WTC11 (cell line): ENCODE measurements at regions not wholly inside any gene's neighbourhood (a gene's known extent, or its start where the extent isn't known, plus 50 kb on each side); places are given as distances from the start of the nearest gene placed in this dataset.

Experiments used
- ATAC-seq: fragments of 200-7000 bp; cut with Tn5 transposase; 2 replicates; pipeline ENCODE4 v1.10.0; 2021; ENCODE audit warnings: mild to moderate bottlenecking, moderate library complexity
- CTCF ChIA-PET: fragments of 300-600 bp; sonication (Branson Sonifier 250); formaldehyde crosslinking; loops from one replicate; lab custom pipeline; 2021; ENCODE audit warnings: antibody characterized with exemption; lab: Charles Lee
- POLR2A ChIA-PET: fragments of 350-600 bp; sonication (Branson Sonifier 250); formaldehyde crosslinking; loops from one replicate; lab custom pipeline; 2021; ENCODE audit warnings: antibody characterized with exemption; lab: Charles Lee
- DNase-seq: peaks from one replicate; pipeline ENCODE4 v3.0.0; 2021; ENCODE audit warnings: low spot score
- H3K27ac Mint-ChIP-seq: 2 replicates; pipeline ENCODE4 v1.8.0; 2021; ENCODE audit warnings: mixed read lengths
- H3K27me3 Mint-ChIP-seq: 2 replicates; pipeline ENCODE4 v1.8.0; 2021; ENCODE audit warnings: low read depth, mild to moderate bottlenecking, moderate library complexity, mixed read lengths
- H3K36me3 Mint-ChIP-seq: 2 replicates; pipeline ENCODE4 v1.8.0; 2021; ENCODE audit warnings: mixed read lengths
- H3K4me1 Mint-ChIP-seq: 2 replicates; pipeline ENCODE4 v1.8.0; 2022; ENCODE audit warnings: mixed read lengths
- H3K4me3 Mint-ChIP-seq: 2 replicates; pipeline ENCODE4 v1.8.0; 2021; ENCODE audit warnings: mild to moderate bottlenecking, moderate library complexity, mixed read lengths
- H3K9me3 Mint-ChIP-seq: 2 replicates; pipeline ENCODE4 v1.8.0; 2021; ENCODE audit warnings: mixed read lengths
- CBFB ChIP-seq: sonication (generic); formaldehyde crosslinking; IDR thresholded peaks from 2 replicates; pipeline ENCODE4 v1.8.1; 2022; ENCODE audit warnings: mild to moderate bottlenecking, low read depth, missing genetic modification reagents
- GRHL2 ChIP-seq: fragments of 250-450 bp; sonication (Bioruptor Pico); IDR thresholded peaks from 2 replicates; pipeline ENCODE4 v1.8.0; 2022; ENCODE audit warnings: mild to moderate bottlenecking, moderate library complexity; ENCODE audit not compliant: insufficient replicate concordance, severe bottlenecking
- GTF2I ChIP-seq: fragments of 250-450 bp; sonication (Bioruptor Pico); conservative IDR thresholded peaks from 2 replicates; pipeline ENCODE4 v1.4.0; 2021; ENCODE audit warnings: mild to moderate bottlenecking
- JAZF1 ChIP-seq: fragments of 250-450 bp; sonication (Bioruptor Pico); IDR thresholded peaks from 2 replicates; pipeline ENCODE4 v1.9.0; 2021; ENCODE audit warnings: moderate library complexity, mild to moderate bottlenecking, inconsistent platforms
- MXD4 ChIP-seq: fragments of 250-450 bp; sonication (Bioruptor Pico); IDR thresholded peaks from 2 replicates; pipeline ENCODE4 v1.8.0; 2021; ENCODE audit warnings: mild to moderate bottlenecking, moderate library complexity, borderline replicate concordance
- NR3C1 ChIP-seq: sonication (generic); formaldehyde crosslinking; conservative IDR thresholded peaks from 2 replicates; pipeline ENCODE4 v1.8.1; 2023; ENCODE audit warnings: low read depth, mild to moderate bottlenecking, missing genetic modification reagents
- RELA ChIP-seq: sonication (generic); formaldehyde crosslinking; IDR thresholded peaks from 2 replicates; pipeline ENCODE4 v1.8.1; 2022; ENCODE audit warnings: missing genetic modification reagents, mild to moderate bottlenecking, borderline replicate concordance
- RORB ChIP-seq: fragments of 250-450 bp; sonication (Bioruptor Pico); IDR thresholded peaks from 2 replicates; pipeline ENCODE4 v1.9.0; 2021; ENCODE audit warnings: mild to moderate bottlenecking
- SMAD3 ChIP-seq: sonication (generic); formaldehyde crosslinking; IDR thresholded peaks from 2 replicates; pipeline ENCODE4 v1.8.0; 2022; ENCODE audit warnings: missing genetic modification reagents, mild to moderate bottlenecking, borderline replicate concordance
- TEAD4 ChIP-seq: sonication (generic); formaldehyde crosslinking; IDR thresholded peaks from 2 replicates; pipeline ENCODE4 v1.8.0; 2022; ENCODE audit warnings: mild to moderate bottlenecking, missing genetic modification reagents
- ZNF121 ChIP-seq: sonication (generic); formaldehyde crosslinking; IDR thresholded peaks from 2 replicates; pipeline ENCODE4 v1.8.0; 2023; ENCODE audit warnings: missing genetic modification reagents
- ZNF396 ChIP-seq: fragments of 250-450 bp; sonication (Bioruptor Pico); IDR thresholded peaks from 2 replicates; pipeline ENCODE4 v1.8.0; 2021; ENCODE audit warnings: mild to moderate bottlenecking, moderate library complexity, borderline replicate concordance
- TF ChIP-seq, protein P1 (sequence below): fragments of 250-450 bp; sonication (Bioruptor Pico); IDR thresholded peaks from 2 replicates; pipeline ENCODE4 v1.9.0; 2021; ENCODE audit warnings: mild to moderate bottlenecking
- TF ChIP-seq, protein P2 (sequence below): fragments of 250-450 bp; sonication (Bioruptor Pico); IDR thresholded peaks from 2 replicates; pipeline ENCODE4 v2.1.2; 2022; ENCODE audit warnings: mild to moderate bottlenecking, moderate library complexity
- TF ChIP-seq, protein P3 (sequence below): sonication (generic); formaldehyde crosslinking; IDR thresholded peaks from 2 replicates; pipeline ENCODE4 v1.8.1; 2022; ENCODE audit warnings: mild to moderate bottlenecking, moderate library complexity, missing genetic modification reagents
- TF ChIP-seq, protein P4 (sequence below): sonication (generic); formaldehyde crosslinking; IDR thresholded peaks from 2 replicates; pipeline ENCODE4 v1.8.1; 2022; ENCODE audit warnings: low read depth, missing genetic modification reagents, borderline replicate concordance
- TF ChIP-seq, protein P5 (sequence below): sonication (generic); formaldehyde crosslinking; IDR thresholded peaks from 2 replicates; pipeline ENCODE4 v1.8.1; 2023; ENCODE audit warnings: mild to moderate bottlenecking, missing genetic modification reagents
- TF ChIP-seq, protein P6 (sequence below): fragments of 200-600 bp; IDR thresholded peaks from 2 replicates; pipeline ENCODE4 v1.8.0; 2022; ENCODE audit warnings: antibody characterized with exemption
- TF ChIP-seq, protein P7 (sequence below): fragments of 250-450 bp; sonication (Bioruptor Pico); IDR thresholded peaks from 2 replicates; pipeline ENCODE4 v1.9.0; 2021; ENCODE audit warnings: mild to moderate bottlenecking

DNA sequence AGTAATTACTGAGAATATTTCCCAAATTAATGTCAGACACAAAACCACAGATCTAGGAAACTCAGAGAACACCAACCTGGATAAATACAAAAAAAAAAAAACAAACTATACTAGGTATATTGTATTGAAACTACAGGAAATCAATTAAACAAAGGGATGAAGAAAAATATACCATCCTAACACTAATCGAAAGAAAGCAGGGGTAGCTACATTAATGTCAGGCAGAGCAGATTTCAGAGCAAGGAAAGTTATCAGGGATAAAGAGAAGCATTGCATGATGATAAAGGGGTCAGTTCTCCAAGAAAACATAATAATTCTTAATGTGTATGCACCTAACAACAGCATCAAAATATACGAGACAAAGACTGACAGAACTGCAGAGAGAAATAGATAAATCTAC, 89.9 kb downstream of the TOMM20 start:
- ChIA-PET POLR2A (no interaction called here), CTCF (no interaction called here)
- Mint-ChIP-seq H3K4me3 (no peak overlapping the region), H3K4me1 (no peaks in the 10 kb centered on the region), H3K36me3 (peaks cover 16% of the 10 kb centered on the region), H3K27ac (no peak overlapping the region), H3K27me3 (peaks cover 5% of the 10 kb centered on the region; the same call in 1 of the 2 replicates), H3K9me3 (peaks cover 25% of the 10 kb centered on the region)
- TF ChIP-seq RORB (no peak), ZNF396 (CRISPR knock-in tag) (no peak), GTF2I (CRISPR knock-in tag) (no peak), TEAD4 (CRISPR knock-in tag) (no peak), MXD4 (no peak), GRHL2 (no peak), JAZF1 (CRISPR knock-in tag) (no peak), SMAD3 (CRISPR knock-in tag) (no peak)
- TF ChIP-seq, protein P1, sequence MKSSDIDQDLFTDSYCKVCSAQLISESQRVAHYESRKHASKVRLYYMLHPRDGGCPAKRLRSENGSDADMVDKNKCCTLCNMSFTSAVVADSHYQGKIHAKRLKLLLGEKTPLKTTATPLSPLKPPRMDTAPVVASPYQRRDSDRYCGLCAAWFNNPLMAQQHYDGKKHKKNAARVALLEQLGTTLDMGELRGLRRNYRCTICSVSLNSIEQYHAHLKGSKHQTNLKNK (CRISPR knock-in tag) = no peak
- TF ChIP-seq, protein P2, sequence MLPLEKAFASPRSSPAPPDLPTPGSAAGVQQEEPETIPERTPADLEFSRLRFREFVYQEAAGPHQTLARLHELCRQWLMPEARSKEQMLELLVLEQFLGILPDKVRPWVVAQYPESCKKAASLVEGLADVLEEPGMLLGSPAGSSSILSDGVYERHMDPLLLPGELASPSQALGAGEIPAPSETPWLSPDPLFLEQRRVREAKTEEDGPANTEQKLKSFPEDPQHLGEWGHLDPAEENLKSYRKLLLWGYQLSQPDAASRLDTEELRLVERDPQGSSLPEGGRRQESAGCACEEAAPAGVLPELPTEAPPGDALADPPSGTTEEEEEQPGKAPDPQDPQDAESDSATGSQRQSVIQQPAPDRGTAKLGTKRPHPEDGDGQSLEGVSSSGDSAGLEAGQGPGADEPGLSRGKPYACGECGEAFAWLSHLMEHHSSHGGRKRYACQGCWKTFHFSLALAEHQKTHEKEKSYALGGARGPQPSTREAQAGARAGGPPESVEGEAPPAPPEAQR (CRISPR knock-in tag) = no peak
- TF ChIP-seq, protein P3, sequence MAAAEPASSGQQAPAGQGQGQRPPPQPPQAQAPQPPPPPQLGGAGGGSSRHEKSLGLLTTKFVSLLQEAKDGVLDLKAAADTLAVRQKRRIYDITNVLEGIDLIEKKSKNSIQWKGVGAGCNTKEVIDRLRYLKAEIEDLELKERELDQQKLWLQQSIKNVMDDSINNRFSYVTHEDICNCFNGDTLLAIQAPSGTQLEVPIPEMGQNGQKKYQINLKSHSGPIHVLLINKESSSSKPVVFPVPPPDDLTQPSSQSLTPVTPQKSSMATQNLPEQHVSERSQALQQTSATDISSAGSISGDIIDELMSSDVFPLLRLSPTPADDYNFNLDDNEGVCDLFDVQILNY = no peak
- ATAC-seq (no peak), DNase-seq (no peak)

DNA sequence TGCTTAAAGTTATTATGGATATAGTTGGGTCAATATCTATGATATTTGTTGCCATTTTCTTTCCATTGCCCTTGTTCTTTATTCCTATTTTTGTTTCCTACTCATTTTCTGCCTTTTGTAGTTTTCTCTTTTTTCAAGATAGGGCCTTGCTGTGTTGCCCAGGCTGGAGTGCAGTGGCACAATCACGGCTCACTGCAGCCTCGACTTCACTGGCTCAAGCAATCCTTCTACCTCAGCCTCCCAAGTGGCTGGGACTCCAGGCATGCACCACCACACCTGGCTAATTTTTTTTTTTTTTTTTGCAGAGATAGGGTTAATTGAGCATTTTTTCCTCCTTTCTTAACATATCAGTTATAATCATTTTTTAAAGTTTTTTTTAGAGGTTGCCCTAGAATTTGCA, 92.7 kb downstream of the TOMM20 start:
- POLR2A ChIA-PET = no interaction called here

More for the DNA sequence above, 92.7 kb downstream of the TOMM20 start:
- Mint-ChIP-seq H3K4me1 (no peaks in the 10 kb centered on the region), H3K4me3 (no peak overlapping the region), H3K36me3 (peaks cover 16% of the 10 kb centered on the region), H3K9me3 (peaks cover 22% of the 10 kb centered on the region), H3K27me3 (peaks cover 5% of the 10 kb centered on the region; the same call in 1 of the 2 replicates), H3K27ac (no peak overlapping the region)
- CTCF ChIA-PET = no interaction called here
- TF ChIP-seq, protein P4, sequence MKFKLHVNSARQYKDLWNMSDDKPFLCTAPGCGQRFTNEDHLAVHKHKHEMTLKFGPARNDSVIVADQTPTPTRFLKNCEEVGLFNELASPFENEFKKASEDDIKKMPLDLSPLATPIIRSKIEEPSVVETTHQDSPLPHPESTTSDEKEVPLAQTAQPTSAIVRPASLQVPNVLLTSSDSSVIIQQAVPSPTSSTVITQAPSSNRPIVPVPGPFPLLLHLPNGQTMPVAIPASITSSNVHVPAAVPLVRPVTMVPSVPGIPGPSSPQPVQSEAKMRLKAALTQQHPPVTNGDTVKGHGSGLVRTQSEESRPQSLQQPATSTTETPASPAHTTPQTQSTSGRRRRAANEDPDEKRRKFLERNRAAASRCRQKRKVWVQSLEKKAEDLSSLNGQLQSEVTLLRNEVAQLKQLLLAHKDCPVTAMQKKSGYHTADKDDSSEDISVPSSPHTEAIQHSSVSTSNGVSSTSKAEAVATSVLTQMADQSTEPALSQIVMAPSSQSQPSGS = no peak
- TF ChIP-seq ZNF121 (CRISPR knock-in tag) (no peak), RELA (CRISPR knock-in tag) (no peak), JAZF1 (CRISPR knock-in tag) (no peak), NR3C1 (CRISPR knock-in tag) (no peak), TEAD4 (CRISPR knock-in tag) (no peak), CBFB (no peak)
- TF ChIP-seq, protein P5, sequence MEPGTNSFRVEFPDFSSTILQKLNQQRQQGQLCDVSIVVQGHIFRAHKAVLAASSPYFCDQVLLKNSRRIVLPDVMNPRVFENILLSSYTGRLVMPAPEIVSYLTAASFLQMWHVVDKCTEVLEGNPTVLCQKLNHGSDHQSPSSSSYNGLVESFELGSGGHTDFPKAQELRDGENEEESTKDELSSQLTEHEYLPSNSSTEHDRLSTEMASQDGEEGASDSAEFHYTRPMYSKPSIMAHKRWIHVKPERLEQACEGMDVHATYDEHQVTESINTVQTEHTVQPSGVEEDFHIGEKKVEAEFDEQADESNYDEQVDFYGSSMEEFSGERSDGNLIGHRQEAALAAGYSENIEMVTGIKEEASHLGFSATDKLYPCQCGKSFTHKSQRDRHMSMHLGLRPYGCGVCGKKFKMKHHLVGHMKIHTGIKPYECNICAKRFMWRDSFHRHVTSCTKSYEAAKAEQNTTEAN = no peak
- TF ChIP-seq, protein P6, sequence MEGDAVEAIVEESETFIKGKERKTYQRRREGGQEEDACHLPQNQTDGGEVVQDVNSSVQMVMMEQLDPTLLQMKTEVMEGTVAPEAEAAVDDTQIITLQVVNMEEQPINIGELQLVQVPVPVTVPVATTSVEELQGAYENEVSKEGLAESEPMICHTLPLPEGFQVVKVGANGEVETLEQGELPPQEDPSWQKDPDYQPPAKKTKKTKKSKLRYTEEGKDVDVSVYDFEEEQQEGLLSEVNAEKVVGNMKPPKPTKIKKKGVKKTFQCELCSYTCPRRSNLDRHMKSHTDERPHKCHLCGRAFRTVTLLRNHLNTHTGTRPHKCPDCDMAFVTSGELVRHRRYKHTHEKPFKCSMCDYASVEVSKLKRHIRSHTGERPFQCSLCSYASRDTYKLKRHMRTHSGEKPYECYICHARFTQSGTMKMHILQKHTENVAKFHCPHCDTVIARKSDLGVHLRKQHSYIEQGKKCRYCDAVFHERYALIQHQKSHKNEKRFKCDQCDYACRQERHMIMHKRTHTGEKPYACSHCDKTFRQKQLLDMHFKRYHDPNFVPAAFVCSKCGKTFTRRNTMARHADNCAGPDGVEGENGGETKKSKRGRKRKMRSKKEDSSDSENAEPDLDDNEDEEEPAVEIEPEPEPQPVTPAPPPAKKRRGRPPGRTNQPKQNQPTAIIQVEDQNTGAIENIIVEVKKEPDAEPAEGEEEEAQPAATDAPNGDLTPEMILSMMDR = no peak
- TF ChIP-seq, protein P7, sequence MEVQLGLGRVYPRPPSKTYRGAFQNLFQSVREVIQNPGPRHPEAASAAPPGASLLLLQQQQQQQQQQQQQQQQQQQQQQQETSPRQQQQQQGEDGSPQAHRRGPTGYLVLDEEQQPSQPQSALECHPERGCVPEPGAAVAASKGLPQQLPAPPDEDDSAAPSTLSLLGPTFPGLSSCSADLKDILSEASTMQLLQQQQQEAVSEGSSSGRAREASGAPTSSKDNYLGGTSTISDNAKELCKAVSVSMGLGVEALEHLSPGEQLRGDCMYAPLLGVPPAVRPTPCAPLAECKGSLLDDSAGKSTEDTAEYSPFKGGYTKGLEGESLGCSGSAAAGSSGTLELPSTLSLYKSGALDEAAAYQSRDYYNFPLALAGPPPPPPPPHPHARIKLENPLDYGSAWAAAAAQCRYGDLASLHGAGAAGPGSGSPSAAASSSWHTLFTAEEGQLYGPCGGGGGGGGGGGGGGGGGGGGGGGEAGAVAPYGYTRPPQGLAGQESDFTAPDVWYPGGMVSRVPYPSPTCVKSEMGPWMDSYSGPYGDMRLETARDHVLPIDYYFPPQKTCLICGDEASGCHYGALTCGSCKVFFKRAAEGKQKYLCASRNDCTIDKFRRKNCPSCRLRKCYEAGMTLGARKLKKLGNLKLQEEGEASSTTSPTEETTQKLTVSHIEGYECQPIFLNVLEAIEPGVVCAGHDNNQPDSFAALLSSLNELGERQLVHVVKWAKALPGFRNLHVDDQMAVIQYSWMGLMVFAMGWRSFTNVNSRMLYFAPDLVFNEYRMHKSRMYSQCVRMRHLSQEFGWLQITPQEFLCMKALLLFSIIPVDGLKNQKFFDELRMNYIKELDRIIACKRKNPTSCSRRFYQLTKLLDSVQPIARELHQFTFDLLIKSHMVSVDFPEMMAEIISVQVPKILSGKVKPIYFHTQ (CRISPR knock-in tag) = no peak
- no peak for ATAC-seq
- DNase-seq = no peak
